ENCODE measurements at regions not wholly inside any gene's neighbourhood (a gene's known extent, or its start where the extent isn't known, plus 50 kb on each side); places are given as distances from the start of the nearest gene placed in this dataset.

DNA sequence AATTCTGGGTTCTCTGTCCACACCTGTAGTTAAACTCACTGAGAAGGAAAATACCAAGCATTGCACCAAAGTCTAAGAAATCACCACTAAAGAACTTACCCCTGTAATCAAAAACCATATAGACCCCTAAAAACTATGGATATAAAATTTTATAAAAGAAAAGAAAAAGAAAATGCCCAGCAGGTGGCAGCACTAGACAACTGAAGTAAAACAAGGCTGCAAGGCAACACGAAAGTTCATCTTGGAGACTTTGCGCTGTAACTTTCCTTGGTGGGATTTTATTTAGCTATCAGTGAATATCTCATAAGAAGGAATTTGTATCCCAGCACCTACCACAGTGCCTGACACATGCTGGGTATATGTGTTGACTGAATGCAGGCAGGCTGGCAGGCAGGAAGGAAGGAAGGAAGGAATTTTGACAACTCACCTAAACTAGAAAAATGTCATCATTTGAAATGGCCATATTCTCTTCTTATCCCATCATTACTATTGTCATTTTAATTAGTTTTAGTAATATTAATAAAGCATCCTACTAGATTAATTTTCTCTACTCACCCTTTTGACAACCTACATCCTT, 68.2 kb upstream of the ETV6 start:
- DNase-seq (ENCODE audit: extremely low read depth, insufficient read length), result no peak
- TF ChIP-seq, protein P1, sequence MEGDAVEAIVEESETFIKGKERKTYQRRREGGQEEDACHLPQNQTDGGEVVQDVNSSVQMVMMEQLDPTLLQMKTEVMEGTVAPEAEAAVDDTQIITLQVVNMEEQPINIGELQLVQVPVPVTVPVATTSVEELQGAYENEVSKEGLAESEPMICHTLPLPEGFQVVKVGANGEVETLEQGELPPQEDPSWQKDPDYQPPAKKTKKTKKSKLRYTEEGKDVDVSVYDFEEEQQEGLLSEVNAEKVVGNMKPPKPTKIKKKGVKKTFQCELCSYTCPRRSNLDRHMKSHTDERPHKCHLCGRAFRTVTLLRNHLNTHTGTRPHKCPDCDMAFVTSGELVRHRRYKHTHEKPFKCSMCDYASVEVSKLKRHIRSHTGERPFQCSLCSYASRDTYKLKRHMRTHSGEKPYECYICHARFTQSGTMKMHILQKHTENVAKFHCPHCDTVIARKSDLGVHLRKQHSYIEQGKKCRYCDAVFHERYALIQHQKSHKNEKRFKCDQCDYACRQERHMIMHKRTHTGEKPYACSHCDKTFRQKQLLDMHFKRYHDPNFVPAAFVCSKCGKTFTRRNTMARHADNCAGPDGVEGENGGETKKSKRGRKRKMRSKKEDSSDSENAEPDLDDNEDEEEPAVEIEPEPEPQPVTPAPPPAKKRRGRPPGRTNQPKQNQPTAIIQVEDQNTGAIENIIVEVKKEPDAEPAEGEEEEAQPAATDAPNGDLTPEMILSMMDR (IDR thresholded peaks at IDR 0.05; ENCODE audit: insufficient read depth, low read length, poor library complexity, severe bottlenecking), result peak; percentile 39
- Histone ChIP-seq H3K36me3 (ENCODE audit: control insufficient read depth, insufficient read depth, low read length) (no peaks in the 10 kb centered on the region), H3K4me3 (replicated peaks; ENCODE audit: low read depth, low read length) (no peak overlapping the region), H3K27me3 (replicated peaks; ENCODE audit: control insufficient read depth, insufficient read depth, low read length) (no peaks in the 10 kb centered on the region)

DNA sequence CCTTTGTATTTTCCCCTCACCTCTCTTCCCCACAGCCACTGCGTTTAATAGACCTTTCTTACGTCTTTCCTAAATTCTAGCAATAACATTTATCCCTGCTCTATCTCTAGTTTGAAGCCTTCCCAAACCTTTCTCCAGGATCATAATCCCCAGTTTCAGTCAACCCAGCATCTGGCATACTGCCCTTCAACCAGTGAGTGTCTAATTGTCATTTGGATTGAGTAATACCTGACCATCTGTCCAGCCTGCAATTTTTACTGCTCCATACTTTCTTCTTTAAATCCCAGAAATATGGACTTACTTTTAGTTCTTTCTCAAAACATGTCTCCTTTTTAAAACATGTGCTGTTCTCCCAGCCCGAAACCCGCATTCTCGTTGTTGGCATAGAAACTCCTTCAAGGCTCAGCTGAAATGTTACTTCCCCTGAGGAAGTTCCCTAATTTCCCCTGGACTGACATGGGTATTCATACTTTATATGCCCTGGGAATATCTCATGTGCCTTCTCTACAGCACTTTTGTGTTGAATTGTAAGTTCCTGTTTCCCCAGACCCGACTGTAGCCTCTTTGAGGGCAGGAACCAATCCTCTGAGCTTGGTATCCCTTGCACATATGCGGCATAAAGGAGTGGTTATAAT, 65.1 kb upstream of the ETV6 start:
- H3K27me3 ChIP-seq (replicated peaks; ENCODE audit: control insufficient read depth, insufficient read depth, low read length), result no peaks in the 10 kb centered on the region
- no peaks in the 10 kb centered on the region for H3K36me3 ChIP-seq (ENCODE audit: control insufficient read depth, insufficient read depth, low read length)
- H3K4me3 ChIP-seq (replicated peaks; ENCODE audit: low read depth, low read length), result no peak overlapping the region
- no peak for DNase-seq (ENCODE audit: extremely low read depth, insufficient read length)
- TF ChIP-seq, protein P1 (IDR thresholded peaks at IDR 0.05; ENCODE audit: insufficient read depth, low read length, poor library complexity, severe bottlenecking), result no peak

DNA sequence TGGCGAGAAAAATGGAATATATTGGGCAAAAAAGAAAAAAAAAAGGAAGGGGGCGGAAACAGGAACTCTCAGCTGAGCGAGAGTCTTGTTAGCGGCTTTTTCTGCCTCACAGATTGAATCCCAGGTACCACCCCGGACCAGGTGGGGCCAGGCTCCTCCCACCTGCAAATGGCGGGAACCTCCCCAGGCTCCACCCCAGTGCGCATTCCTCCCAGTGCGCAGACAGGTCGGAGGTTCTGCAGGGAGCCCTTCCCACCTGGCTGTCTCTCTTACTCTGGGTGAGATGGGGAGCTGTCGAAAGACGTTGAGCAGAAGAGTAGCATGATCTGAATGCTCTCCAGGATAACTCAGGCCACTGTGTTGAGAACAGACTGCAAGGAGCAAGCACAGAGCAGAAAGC, 57.0 kb upstream of the ETV6 start:
- no peak overlapping the region for H3K4me3 ChIP-seq (replicated peaks; ENCODE audit: low read depth, low read length)
- TF ChIP-seq, protein P1 (IDR thresholded peaks at IDR 0.05; ENCODE audit: insufficient read depth, low read length, poor library complexity, severe bottlenecking), result no peak
- no peaks in the 10 kb centered on the region for H3K36me3 ChIP-seq (ENCODE audit: control insufficient read depth, insufficient read depth, low read length)
- no peak for DNase-seq (ENCODE audit: extremely low read depth, insufficient read length)
- H3K27me3 ChIP-seq (replicated peaks; ENCODE audit: control insufficient read depth, insufficient read depth, low read length), result no peaks in the 10 kb centered on the region

DNA sequence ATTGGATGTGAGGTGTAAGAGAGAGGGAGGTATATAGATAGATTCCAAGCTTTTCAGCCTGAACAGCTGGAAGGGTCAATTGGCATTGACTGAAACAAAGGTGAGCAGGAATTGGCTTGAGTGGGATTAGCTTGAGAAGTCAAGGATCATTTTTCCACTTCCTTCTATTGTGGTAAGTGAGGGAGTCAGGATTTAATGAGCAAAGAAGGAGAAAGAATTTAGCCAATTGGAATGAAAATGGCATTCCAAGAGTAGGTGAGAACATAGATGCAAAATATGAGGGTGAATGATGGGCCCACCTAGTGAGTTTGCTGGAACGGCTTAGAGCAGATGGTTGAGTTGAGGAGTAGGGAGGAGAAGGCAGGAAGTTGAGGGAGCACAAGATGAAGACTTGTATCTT, 56.5 kb upstream of the ETV6 start:
- DNase-seq (ENCODE audit: extremely low read depth, insufficient read length), result no peak
- no peaks in the 10 kb centered on the region for H3K27me3 ChIP-seq (replicated peaks; ENCODE audit: control insufficient read depth, insufficient read depth, low read length)
- TF ChIP-seq, protein P1 (IDR thresholded peaks at IDR 0.05; ENCODE audit: insufficient read depth, low read length, poor library complexity, severe bottlenecking), result no peak
- H3K4me3 ChIP-seq (replicated peaks; ENCODE audit: low read depth, low read length), result no peak overlapping the region
- no peaks in the 10 kb centered on the region for H3K36me3 ChIP-seq (ENCODE audit: control insufficient read depth, insufficient read depth, low read length)

DNA sequence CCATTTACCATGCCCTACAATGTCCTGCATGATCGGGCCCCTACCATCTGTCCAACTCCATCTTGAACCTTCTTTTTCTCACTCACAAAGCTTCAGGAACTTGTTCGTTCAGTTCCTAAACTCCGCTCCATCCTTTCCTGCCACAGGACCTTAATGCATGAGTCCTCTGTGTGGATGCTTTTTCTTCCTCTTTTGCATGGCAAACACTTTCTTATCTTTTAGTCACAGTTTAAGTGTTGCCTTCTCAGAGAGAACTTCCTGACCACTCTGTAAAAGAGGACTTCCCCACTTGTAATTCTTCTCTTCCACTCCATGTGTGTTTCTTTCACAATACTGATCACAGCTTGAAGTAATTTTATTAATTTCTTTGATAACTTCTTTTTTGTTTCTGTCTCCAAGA, 54.4 kb upstream of the ETV6 start:
- no peak overlapping the region for H3K4me3 ChIP-seq (replicated peaks; ENCODE audit: low read depth, low read length)
- H3K36me3 ChIP-seq (ENCODE audit: control insufficient read depth, insufficient read depth, low read length), result no peaks in the 10 kb centered on the region
- TF ChIP-seq, protein P1 (IDR thresholded peaks at IDR 0.05; ENCODE audit: insufficient read depth, low read length, poor library complexity, severe bottlenecking), result no peak
- no peaks in the 10 kb centered on the region for H3K27me3 ChIP-seq (replicated peaks; ENCODE audit: control insufficient read depth, insufficient read depth, low read length)
- no peak for DNase-seq (ENCODE audit: extremely low read depth, insufficient read length)
